GM19351 (cell line): ENCODE measurements at regions not wholly inside any gene's neighbourhood (a gene's known extent, or its start where the extent isn't known, plus 50 kb on each side); places are given as distances from the start of the nearest gene placed in this dataset.

Source experiments
- ATAC-seq: cut with Tn5 transposase; IDR thresholded peaks from one replicate; pipeline ENCODE4 v1.9.1; 2021; ENCODE audit warnings: mild to moderate bottlenecking, moderate library complexity; ENCODE audit not compliant: unreplicated experiment

GRCh38 chr4:114349543-114350175 is 248.9 kb upstream of the UGT8 start:
- no peak for ATAC-seq

GRCh38 chr4:114358901-114359300 is 239.7 kb upstream of the UGT8 start:
- no peak for ATAC-seq

DNA sequence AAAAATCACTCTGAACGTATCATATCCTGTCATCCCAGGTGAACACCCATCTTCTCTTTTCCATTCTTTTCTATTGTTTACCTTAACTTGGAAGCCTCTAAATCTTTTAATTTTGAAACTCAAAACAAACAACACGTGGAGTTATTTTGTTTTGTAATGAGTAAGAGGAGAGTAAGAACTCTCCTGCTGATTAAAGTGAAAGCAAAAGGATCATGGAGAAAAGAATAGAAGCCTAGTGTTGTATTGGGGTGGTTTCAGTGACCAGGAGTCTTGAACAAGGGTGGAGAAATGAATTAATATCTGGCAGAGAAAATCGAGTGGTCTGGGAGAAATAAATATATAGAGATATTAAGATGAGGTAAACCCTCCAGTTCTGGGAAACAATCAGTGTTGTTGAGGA is 237.4 kb upstream of the UGT8 start:
- no peak for ATAC-seq

DNA sequence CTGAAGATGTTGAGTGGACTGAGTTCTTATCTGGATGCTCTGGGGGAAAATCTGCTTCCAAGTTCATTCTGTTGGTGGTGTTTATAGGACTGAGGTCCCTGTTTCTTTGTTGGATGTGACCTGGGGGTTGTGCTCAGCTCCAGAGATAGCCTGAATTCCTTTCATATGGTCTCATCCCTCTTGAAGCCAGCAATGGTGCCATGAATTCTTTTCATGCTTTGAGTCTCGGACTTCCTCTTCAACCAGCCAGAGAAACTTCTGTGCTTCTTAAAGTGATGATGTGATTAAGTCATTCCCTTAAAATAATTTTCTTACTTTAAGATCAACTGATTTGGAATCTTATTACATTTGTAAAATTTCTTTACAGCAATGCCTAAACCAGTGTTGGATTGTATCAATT is 233.8 kb upstream of the UGT8 start:
- ATAC-seq, result no peak

- ATAC-seq, result no peak
Measured at GRCh38 chr4:114365591-114365990, 233.0 kb upstream of the UGT8 start.

- no peak for ATAC-seq
Measured at GRCh38 chr4:114366368-114366767, 232.2 kb upstream of the UGT8 start.

- no peak for ATAC-seq
Measured at GRCh38 chr4:114368751-114369150, 229.9 kb upstream of the UGT8 start.

DNA sequence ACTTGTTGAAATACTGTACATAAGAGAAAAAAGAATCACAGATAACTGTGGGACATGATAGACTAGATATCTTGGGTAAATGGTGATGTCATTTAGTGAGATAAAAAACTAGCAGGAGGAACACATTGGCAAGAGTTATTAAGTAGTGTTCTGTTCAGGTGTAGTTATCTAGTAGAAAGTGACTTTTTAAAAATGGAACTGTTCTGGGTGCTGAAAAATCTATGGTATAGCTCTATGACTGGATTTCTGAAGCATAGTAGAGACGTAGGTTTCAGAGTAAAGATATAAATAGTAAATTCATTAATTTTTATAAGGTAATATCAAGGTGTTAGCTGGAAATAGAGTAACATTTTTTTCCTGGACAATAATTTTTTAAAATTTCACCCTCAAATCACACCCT is 225.1 kb upstream of the UGT8 start:
- ATAC-seq, result no peak

DNA sequence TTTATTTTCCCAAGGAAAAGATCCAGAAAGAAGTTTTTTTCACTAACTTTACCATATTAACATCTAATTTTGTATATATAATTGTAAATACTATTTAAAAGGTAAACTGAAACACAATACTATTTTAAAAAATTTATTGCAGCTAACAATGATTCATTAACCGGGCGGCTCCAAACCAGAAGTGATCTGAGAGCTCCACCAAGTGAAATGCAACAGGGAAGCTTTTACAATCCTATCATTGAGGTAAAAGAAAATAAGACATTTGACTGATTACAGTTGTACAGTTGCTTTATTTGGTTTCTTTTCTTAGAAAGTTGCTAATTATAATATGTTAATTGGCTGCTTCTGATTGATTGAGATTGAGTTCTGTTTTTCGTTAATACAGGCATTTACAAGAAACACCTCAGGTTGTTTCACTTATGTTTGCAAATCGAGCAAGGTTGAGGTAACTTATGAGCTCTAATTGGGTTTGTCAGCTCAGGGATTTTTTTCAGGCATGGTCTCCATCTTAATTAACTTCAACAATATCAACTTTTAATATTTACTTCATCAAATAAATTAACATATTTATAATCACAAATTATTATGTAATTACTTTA is 220.2 kb upstream of the UGT8 start:
- no peak for ATAC-seq

GRCh38 chr4:114383067-114383466 is 215.5 kb upstream of the UGT8 start:
- ATAC-seq, result no peak

DNA sequence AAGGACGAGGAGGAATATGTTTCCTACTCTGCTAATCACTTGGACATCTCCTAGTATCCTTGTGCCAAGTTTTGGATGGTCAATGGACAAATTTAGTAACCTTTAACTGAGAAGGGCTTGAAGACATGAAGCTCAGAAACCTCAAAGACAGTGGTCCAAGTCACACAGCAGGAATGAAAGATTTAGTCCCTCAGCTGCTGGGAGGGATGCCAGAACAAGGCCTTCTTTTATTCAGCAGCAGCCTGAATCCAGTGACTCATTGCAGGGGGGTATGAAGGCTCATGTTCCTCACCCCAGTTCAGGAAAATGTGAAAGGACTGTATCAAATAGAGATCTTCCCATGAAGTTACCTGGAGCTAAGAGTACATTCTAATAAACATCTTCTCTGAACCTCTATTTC is 214.9 kb upstream of the UGT8 start:
- ATAC-seq, result no peak

DNA sequence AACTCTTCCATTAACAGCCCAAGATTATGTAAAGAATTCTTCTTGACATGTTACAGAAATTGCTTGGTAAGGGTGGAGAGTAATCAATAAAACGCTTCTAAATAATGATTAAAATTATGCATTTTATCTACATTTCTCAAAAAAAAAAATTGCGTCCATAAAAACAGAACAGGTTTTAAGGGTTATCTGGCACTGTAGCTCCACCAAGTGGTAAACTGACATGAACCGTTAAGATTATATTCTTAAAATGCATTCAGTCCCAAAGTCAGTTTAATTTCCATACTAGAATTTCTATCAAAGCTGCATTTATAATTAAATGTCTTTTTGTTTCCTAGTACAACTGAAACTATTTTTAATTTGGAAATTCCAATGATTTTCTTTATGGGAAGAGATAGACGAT is 214.0 kb upstream of the UGT8 start:
- ATAC-seq, result no peak

- peak; percentile 88 for ATAC-seq
Measured at GRCh38 chr4:114385195-114385985, 213.2 kb upstream of the UGT8 start.

- no peak for ATAC-seq
Measured at GRCh38 chr4:114386637-114387233, 211.9 kb upstream of the UGT8 start.

- ATAC-seq, result no peak
Measured at GRCh38 chr4:114389070-114389685, 209.4 kb upstream of the UGT8 start.

- no peak for ATAC-seq
Measured at GRCh38 chr4:114393295-114394038, 205.1 kb upstream of the UGT8 start.

GRCh38 chr4:114396808-114397207 is 201.8 kb upstream of the UGT8 start:
- no peak for ATAC-seq

DNA sequence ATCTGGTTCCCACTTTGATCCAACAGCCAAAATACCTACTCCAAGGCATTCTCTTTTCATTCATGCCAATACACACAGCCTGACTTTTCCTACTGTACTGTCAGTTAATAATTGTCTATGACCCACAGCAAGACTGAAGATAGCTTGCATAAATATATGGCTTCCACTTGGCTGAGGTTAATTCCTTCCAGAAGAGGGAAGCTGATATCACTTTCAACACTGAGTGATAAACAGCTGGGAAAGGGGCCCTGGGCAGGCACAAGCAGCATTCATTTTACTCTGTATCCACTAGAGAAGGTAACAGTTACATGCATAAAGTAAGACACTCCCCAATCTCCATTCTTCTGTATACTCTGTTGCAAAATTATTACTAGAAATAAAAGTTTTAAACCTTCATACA is 200.2 kb upstream of the UGT8 start:
- no peak for ATAC-seq

GRCh38 chr4:114399105-114399504 is 199.5 kb upstream of the UGT8 start:
- no peak for ATAC-seq

DNA sequence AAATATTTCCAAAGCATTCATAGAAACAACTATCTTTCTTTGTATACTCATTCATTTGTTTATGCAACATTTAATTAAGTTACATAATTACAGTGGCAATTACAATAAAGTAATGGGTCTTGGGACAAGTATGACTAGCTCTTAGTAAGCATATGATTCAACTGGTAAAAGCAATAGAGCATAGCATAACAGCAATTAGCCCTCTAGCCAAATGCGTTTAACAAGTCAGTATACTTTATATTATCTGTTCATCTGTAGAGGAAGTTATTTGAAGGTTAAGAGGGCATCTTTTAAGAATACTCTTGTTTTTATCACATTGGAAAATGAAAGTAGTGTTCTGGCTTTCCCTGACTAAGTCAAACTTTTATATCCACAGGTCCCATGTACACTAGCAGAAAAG is 198.1 kb upstream of the UGT8 start:
- no peak for ATAC-seq

DNA sequence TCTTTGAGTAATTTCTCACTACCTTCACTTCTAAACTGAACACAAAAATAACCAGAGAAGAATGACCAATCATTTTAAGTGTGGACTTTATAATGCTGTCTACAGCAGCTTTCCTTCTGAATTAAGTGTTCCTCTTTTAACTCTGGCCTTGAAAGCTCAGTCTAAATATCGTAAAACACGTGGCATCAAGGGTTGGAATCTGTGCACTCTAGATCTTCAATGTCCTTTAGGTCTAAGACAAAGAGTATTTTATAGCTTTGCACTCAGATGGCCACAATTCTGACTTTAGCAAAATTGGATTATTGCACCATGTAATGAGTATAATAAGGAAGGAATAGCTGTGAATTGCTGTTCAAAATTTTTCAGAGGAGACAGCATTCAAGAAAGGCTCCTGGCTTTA is 197.1 kb upstream of the UGT8 start:
- no peak for ATAC-seq
